Ishikawa (cell line): ENCODE measurements at regions not wholly inside any gene's neighbourhood (a gene's known extent, or its start where the extent isn't known, plus 50 kb on each side); places are given as distances from the start of the nearest gene placed in this dataset.

ENCODE experiments used
- EP300 ChIP-seq: IDR thresholded peaks from 2 replicates; pipeline ENCODE4 v1.6.1; 2012; ENCODE audit warnings: borderline replicate concordance
- MAX ChIP-seq: IDR thresholded peaks from 2 replicates; pipeline ENCODE4 v1.6.1; 2012
- RAD21 ChIP-seq: IDR thresholded peaks from 2 replicates; pipeline ENCODE4 v1.6.1; 2012; ENCODE audit warnings: low read depth

GRCh38 chr10:5268743-5269142, 72.1 kb downstream of the AKR1C4 start:
- no peak for TF ChIP-seq EP300
- no peak for TF ChIP-seq RAD21
- TF ChIP-seq MAX, result no peak
